NCI-H2171 treated with DMSO at 0.1 percent for 48 hours (cell line): ENCODE measurements at regions not wholly inside any gene's neighbourhood (a gene's known extent, or its start where the extent isn't known, plus 50 kb on each side); places are given as distances from the start of the nearest gene placed in this dataset.
"Not testable (repeated sequence)": the region's sequence is repeated elsewhere in the genome, so short reads cannot be mapped to it uniquely, and the experiment has no call there.

ENCODE experiments used
- DNase-seq: peaks from one replicate; lab custom pipeline; 2025; lab: John Stamatoyannopoulos, UW

DNA sequence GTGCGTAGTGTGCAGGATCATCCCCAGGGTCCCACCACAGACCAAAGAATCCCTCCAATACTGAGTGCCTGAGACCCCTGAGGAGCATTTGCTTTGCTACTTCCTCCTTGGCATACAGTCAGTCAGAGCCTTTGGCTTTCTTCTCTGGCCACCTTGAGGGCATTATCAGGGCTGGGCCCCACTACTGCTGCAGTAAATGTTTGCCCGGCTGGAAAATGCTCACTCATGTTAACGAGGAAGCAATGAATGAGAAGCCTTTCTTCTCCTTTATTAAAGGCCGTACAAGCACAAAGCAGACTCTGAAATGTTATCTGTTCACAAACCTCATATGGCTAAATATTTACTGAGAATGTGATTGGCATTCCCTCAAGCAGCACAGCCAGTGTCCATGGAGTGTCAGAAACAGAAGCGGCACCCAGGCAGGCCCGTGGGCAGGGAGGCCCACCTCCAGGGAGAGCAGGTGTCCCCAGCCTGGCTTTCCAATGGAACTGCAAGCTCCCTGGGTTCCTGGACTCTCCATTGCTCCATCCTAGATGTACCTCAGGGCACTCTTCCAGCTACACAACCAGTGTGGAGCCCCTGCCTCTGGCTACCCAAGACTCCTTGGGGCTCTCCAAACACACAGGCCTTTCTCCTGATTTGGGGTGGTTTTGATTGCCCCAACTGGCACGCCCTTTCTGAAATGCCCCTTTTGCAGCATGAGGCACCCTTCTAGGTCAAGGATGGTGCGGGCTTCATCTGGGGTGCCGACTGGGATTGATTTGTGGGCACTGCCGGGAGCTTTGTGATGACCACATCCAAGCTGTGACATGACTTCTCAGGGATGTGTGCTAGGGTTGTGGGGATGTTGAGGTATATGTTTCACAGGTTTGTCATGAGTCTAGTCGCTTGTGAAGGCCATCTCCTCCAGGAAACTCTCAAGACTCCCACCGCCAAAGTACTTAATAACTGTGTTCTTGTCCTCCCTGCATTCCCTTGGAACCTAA, 195.6 kb downstream of the FAM43A start:
- DNase-seq = peak; percentile 75

DNA sequence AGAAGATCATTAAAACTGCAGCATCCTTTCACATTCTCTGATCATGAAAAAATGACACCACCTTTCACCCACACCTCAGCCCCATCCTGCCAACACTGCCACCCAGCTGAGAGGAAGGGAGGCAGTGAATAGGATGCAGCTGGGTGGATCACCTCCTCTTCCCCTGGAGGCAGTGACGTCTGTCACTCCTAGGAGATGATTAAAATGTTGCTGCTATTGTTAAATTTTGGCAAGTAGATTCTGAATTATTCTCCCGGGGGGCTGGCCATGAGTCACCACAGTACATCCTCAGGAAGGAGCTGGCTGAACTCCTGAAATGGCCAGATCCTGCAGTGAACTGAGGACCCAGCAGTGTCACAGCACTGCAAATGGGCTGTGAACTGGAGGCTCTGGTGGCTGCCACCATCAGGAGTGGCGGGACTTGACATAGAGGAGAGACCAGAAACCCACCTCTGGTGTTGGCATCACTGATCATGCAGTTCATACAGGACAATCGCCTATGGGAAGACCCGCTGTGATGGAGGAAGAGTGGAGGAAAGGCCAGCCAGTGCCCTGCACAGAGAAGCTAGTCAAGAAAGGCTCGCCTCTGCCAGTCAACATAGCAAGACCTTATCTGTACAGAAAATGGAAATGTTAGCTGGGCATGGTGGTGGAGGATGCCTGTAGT, 199.1 kb downstream of the FAM43A start:
- no peak for DNase-seq

DNA sequence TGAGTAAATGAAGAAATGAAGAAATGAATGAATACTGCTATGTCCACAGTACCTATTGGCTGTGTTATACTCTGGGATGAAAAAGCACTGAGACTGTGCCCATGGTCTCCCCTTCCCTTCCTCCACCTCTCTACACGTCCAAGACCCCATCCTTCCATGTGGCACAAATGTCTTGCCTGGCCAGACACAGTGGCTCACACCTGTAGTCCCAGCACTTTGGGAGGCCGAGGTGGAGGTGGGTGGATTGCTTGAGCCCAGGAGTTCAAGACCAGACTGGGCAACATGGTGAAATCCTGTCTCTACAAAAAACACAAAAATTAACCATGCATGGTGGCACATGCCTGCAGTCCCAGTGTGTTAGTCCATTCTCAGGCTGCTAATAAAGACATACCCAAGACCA, 200.1 kb downstream of the FAM43A start:
- DNase-seq = no peak

DNA sequence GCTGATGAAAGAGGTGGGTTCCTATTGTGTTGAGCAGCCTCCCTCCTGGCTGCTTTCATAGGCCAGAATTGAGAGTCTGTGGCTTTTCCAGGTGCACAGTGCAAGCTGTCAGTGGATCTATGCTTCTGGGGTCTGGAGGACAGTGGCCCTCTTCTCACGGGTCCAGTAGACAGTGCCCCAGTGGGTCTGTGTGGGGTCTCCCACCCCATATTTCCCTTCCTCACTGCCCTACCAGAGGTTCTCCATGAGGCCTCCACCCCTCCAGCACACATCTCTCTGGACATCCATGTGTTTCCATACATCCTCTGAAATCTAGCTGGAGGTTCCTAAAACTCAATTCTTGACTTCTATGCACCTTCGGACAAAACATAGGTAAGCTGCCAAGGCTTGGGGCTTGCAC, 201.2 kb downstream of the FAM43A start:
- DNase-seq = no peak

DNA sequence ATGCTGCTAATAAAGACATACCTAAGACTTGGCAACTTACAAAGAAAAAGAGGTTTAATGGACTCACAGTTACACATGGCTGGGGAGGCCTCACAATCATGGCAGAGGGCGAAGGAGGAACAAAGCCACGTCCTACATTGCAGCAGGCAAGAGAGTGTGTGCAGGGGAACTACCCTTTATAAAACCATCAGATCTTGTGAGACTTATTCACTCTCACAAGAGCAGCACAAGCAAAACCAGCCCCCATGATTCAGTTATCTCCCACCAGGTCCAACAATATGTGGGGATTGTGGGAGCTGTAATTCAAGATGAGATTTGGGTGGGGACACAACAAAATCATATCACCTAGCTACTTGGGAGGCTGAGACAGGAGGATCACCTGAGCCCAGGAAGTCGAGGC, 202.4 kb downstream of the FAM43A start:
- DNase-seq = not testable (repeated sequence)

DNA sequence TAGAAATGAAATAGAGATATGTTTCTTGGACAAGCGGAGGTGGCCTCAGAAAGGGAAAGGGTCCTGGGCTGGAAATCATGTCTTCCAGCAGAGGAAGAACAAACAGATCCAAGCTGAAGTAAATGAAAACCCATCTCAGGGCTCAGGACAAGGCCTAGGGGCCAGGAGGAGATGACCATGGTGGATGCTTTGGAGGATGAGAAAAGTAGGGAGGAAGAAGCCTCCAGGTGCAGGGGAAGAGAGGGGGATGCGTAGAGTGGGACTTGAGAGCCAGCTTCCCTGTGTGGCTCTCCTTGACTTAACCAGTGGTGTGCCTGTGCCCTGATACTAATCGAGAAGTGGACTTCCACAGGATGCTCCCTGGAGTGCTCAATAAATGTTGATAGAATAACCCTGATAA, 203.2 kb downstream of the FAM43A start:
- DNase-seq = no peak

DNA sequence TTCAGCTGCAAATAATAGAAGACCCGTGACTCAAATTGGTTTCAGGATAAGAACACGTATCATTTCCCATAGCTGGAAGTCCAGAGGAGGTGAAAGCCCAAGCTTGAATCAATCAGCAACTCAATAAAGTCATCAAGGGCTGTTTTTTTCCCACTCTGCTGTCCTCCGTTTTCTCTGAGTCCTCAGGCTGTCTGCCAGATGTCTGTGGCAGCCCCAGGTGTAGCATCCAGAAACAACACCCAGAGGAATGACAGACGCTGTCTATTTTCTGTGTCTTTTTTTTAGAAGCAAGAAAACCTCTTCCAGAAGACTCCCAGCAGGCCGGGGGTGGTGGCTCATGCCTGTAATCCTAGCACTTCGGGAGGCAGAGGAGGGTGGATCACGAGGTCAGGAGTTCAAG, 204.4 kb downstream of the FAM43A start:
- peak; percentile 95 for DNase-seq

DNA sequence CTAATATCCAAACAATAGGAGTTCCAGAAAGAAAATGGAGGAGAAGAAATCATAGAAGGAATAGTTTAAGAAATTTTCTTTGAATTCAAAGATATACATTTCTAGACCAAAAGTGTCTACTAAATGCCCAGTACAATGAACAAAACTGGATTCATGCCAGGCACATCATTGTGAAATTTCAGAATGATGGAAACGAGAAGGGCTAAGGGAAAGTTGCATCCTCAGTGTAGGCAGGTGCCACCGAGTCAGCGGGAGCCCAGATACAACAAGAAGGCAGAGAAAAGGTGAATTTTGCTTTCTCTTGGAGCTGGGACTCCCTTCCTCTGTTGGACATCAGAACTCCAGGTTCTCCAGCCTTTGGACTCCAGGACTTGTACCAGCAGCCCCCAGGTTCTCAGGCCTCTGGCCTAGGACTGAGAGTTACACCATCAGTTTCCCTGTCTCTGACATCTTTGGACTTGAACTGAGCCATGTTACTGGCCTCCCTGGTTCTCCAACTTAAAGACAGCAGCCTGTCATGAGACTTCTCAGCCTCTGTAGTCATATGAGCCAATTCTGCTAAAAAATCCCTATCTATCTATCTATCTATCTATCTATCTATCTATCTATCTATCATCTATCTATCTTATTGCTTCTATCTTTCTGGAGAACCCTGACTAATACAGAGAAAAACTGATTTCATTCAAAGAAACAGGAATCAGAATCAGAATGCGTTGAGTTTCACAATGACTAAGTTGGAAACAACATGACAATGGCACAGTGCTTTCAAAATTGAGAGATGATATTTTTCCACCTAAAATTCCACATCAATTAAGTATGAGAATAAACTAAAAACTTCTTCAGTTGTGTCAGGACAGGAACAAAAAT, 207.7 kb downstream of the FAM43A start:
- no peak for DNase-seq

DNA sequence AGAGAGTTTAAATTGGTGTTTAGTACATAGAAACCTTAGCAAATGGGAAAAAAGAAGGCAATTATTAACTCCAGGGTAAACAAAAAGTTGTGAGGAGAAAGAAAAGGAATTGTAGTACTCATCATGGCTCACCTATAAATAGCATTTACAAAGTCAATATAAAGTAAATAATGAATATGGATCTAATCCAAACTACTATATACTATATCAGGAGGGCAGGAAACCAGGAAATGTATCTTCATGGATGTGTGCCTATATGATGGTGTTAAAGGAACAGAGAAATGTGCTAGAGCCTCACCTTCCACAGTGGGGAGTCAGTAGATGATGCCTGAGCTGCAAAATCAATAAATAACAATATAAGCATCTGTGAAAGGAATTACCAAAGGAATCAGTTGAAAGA, 208.9 kb downstream of the FAM43A start:
- no peak for DNase-seq

DNA sequence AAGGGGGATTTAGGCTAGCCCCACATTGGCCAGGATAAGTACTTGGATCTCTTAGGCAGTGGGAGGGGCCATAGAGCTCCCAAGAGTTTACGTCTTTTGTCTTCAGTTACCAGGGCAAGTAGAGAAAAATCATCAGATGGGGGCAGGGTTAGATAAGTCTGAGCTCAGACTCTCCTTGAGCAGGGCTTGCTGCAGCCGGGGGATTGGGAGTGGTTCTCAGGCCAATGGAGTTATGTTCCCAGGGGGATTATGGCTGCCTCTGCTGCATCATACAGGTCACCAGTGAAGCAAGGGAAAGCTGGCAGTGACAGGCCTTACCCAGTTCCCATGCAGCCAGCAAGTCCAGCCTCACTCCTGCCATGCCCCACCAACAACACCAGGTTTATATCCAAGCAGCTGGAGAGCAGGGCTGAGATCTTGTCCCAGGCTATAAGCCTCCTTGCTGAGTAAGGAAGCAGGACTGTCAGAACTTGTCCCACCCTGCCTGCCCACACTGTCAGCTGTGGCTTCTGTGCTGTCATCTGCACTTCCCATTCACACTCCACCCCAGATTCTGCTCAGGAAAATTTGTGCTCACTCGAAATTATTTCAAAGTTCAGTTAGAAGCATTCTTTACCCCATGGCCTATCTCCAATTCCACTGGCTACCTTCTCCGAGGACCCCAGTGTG, 215.3 kb downstream of the FAM43A start:
- no peak for DNase-seq

DNA sequence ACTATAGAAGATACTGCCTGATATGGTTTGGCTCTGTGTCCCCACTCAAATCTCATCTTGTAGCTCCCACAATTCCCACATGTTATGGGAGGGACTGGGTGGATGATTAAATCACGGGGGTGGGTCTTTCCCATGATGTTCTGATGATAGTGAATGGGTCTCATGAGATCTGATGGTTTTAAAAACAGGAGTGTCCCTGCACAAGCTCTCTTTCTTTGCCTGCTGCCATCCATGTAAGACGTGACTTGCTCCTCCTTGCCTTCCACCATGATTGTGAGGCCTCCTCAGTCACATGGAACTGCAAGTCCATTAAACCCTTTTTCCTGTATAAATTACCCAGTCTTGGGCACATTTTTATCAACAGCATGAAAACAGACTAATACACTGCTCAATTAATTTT, 217.8 kb downstream of the FAM43A start:
- DNase-seq = not testable (repeated sequence)

DNA sequence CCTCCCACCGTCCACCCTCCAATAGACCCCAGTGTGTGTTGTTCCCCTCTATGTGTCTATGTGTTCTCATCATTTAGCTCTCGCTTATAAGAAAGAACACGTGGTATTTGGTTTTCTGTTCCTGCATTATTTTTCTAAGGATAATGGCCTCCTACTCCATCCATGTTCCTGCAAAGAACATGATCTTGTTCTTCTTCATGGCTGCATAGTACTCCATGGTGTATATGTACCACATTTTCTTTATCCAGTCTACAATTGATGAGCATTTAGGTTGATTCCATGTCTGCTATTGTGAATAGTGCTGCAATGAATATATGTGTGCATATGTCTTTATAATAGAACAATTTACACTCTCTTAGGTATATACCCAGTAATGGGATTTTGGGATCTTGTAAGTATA, 219.3 kb downstream of the FAM43A start:
- not testable (repeated sequence) for DNase-seq

DNA sequence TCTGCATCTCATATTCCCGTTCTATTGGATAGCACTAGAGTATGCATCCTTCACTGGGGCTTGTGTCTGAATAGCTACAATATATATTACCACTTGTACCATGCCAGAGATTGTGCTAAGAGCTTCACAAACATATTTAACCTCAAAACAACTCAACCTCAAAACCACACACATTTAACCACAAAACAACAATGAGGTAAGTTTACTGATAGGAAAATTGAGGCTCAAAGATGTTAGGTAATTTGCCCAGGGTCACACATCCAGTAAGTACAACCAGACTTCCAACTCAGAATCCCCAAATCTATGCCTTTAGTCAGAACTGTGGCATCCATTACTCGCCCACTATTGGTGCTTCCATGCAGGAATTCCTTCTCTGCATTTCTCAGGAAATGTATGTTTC, 220.0 kb downstream of the FAM43A start:
- no peak for DNase-seq

DNA sequence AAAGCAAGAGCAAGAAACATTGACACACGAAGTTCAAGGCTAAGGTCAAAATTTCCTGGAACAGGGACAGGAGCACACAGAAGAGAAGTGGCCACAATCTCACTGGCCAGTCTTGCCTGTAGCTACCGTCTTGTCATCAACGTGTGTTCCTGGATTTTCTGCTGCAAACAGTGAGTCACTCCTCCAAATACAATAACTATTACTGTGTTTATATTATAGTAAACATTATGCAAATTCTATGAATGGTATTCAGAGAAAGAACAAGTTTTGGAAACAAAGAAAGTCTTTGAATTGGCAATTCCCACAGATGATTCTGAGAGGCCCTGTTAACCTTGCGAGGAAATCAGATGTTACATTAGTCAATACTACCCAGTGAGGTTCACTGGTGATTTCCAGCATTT, 220.5 kb downstream of the FAM43A start:
- no peak for DNase-seq

DNA sequence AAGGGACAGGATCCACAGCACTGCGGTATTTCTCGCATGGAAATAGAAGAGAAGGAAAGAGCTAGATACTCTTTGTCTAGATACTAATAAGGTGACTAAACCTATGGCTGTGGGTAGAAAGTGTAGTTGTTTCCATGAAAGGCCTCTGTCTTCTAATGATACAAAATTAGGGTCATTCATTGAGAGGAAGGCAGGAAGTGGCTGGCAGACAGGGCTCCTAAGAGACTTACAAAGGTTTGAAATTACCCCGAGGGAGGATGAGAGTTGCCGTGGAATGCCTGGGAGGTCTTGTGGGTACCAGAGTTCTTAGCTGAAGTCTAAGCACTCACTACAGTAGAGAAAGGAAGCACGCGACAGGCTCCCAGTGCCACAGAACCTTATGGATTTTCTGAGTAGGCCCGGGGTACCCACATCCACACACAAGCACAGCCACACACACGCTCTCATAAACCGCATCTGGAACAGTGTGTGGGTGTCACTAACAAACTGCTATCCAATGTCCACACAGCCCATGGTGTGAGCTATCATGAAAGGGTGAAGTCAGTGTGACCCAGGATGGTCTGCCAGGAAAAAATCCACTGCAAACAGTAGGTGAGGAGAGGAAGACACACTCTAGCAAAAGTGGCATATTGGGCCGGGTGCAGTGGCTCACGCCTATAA, 221.4 kb downstream of the FAM43A start:
- DNase-seq = no peak

DNA sequence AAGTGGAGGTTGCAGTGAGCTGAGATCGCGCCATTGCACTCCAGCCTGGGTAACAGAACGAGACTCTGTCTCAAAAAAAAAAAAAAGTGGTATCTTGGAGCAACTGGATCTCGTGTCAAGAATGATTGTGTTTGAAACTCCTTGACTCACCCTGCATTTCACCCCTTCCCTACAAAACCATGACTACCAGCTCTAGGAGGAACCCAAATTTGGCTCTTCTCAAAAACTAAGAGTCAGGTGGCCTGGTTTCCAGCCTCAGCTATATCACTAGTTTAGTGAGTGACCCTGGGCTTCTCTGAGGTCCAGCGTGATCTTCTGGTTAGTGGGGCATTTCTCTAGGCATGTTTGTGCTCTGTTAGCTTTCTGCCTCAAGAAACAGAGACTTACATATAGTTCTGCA, 222.1 kb downstream of the FAM43A start:
- DNase-seq = no peak

DNA sequence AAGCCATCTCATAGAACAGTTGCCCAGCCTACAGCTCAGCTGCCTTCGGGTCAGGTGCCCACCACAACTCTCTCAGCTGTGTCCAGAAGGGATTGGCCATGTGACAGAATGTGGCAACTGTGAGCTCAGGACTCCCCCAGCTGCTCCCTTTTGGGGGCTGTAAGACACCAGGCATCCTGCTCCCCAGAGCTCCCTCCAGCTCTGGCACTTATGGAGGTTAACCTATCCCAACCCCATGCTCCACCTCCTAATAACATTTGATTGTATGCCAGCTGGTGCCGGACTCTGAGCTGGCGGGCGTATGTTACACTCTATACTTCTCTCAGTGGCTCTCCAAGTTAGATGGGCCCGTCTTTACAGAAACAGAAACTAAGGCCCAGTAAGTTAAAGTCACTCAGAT, 222.8 kb downstream of the FAM43A start:
- DNase-seq = no peak

DNA sequence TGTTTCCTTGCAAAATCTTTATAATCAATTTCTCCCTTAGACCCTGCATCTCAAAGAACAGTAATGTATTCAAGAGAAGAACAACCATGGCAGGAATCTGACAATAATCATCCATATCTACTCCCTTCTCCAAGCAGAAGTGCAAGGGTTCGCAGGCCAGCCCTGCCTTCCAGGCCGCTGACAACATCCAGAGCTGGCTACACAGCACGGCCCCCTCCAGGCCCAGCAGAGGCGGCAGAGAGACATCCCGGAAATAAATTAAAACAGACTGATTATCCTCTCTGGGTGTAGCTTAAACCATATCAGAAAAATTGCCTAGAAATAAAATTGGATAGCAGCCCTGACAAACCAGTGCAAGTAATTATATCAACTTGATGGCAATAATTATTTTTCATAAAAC, 223.3 kb downstream of the FAM43A start:
- no peak for DNase-seq

DNA sequence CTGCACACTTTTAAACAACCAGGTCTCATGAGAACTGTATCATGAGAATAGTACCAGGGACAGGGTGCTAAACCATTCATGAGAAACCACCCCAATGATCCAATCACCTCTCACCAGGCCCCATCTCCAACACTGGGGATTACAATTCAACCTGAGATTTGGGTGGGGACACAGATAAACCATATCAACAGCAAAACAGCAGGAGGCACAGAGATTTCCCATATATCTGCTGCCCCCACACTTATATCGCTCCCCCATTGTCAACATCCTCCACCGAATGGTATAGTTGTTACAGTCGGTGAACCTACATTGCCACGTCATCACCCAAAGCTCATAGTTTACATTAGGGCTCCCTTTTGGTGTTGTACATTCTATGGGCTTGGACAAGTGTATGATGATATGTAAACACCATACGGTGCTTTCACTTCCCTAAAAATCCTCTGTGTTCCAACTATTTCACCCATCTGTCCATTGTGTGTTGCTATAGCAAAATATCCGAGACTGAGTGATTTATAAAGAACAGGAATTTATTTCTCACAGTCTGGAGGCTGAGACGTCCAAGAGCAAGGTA, 224.8 kb downstream of the FAM43A start:
- DNase-seq = peak; percentile 43

DNA sequence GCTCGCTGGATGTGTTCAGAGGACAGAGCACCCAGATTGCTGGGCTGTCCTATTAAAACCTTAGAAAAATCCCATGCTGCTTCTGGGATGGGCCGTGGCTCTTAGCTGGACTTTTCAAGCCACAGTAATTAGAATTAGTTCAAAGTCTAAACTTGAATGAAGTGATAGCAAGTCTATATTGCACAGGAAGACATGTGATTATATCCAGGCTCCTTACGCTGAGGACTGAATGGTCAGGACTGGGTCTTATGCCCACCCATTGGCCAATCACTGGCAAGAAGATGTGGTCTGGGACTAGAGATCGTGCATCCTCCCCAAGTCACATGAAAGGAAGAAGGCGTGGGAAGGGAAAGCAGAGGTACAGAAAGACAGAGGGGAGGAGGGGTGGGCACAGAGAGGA, 227.6 kb downstream of the FAM43A start:
- no peak for DNase-seq

DNA sequence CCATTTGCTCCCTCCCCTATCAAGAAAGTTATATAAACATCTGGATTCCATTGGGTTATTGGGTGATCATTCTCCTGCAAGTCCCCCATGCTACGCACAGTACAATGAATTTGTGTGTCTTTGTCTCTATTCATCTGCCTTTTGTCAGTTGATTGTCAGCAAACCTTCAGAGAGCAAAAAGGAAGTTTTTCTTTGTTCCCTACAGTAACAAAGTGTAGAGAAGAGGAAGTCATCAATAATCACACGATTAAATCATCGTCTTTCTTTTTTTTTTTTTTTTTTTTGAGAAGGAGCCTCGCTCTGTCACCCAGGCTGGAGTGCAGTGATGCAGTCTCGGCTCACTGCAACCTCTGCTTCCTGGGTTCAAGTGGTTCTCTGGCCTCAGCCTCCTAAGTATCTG, 239.2 kb downstream of the FAM43A start:
- DNase-seq = not testable (repeated sequence)
